ENCODE measurements at regions not wholly inside any gene's neighbourhood (a gene's known extent, or its start where the extent isn't known, plus 50 kb on each side); places are given as distances from the start of the nearest gene placed in this dataset.

DNA sequence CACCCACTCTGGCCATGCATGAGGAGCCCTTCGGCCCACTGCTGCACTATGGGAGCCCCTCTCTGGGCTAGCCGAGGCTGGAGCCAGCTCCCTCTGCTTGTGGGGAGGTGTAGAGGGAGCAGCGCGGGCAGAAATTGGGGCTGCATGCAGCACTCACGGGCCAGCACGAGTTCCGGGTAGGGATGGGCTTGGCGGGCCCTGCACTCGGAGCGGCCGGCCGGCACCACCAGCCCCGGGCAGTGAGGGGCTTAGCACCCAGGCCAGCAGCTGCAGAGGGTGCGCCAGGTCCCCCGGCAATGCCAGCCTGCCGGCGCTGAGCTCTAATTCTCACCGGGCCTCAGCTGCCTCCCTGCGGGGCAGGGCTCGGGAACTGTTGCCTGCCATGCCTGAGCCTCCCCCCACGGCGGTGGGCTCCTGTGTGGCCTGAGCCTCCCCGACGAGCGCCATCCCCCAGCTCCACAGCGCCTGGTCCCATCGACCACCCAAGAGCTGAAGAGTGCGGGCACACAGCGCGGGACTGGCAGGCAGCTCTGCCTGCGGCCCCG lies 209.0 kb downstream of the LTN1 start:
- DNase-seq, result no peak

DNA sequence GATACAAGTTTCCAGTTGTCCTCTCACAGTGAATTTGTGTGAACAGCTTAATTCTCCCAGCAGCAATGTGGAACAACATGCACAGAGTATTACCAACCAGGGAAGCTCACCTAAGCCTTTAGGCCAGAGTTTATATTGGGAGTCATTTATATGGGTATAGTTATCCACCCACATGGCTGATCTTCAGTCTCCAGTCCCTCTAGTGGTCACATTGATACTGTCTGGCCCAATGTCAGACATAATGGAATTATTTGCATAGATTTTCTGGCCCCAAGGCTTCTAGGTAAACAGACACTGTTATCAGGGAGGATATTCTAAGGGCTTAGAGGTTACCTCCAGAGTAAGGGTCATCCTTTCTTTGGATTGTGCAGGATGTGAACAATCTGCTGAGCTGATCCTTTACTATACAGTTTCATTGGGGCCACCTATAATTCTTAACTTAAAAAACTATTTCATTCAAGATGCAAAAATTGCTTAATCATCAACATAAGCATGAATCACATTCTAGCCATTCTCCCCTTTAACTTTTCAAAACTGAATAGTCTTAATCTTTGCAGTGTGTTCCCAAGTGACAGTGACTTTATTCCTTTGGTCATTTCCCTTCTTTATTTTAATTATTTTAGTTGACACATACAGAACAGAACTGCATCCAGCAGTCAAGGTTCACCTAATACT lies 210.9 kb downstream of the LTN1 start:
- DNase-seq, result no peak

DNA sequence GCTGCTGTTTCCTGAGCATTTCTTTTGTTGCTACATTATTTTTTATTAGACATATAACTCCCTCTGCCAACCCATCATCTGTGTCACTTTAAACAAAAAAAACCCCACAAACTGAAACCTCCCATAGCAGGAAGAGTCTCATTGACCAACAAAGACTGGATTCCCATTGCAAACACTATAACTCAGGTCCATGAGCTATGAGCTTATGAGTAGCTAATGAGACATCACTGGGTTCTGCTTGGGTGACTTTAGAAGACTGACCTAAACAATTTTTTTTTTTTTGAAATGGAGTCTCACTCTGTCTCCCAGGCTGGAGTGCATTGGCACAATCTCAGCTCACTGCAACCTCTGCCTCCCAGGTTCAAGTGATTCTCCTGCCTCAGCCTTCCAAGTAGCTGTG lies 212.8 kb downstream of the LTN1 start:
- DNase-seq, result no peak

DNA sequence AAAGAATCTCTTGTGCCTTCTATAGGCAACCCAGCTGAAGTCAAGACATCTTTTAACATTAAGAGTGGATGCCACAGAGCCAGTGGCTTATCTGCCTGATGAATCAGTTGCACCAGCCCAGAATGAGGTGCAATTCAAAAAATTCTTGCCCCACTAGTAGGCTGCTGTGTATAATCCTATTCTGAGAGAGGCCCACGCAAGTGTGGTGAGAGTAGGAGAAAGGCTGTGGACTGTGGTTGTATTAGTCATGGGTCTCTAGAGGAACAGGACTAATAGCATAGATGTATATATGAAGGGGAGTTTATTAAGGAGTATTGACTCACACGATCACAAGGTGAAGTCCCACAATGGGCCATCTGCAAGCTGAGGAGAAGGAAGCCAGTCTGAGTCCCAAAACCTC lies 216.4 kb downstream of the LTN1 start:
- no peak for DNase-seq

DNA sequence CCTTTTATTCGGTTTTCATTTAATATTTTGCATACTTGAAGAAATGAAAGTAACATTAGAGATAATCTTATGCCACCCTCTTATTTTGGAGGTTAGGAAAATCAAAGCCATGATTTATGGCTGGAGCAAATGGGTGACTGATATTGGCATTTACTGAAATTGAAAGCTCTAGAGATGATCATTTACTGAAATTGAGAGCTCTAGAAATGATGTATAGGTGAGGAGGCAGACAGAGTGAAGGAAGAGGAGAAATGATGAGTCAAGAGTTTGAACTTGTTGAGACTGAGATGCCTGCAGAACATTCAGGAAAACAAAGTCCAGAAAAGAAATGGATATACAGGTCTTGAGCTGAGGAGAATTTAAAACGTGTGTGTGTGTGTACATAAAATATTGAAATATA lies 217.6 kb downstream of the LTN1 start:
- no peak for DNase-seq

DNA sequence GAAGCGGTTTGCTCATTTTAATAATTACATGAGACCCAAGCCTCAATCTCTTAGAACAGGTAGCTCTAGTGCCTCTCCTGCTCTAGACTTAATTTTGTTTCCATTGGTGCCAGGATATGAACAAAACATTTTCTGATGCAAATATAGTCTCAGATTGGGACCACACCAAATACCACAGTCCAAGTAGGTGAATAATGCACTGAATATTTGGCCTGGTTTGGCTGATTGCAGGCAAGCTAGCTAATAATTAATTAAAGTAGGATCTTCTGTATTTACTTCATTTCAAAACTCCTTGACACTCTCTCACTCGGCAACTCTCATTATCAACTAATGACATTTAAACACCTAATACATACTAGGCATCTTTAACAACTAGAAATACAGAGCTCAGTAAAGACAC lies 219.6 kb downstream of the LTN1 start:
- DNase-seq, result no peak

DNA sequence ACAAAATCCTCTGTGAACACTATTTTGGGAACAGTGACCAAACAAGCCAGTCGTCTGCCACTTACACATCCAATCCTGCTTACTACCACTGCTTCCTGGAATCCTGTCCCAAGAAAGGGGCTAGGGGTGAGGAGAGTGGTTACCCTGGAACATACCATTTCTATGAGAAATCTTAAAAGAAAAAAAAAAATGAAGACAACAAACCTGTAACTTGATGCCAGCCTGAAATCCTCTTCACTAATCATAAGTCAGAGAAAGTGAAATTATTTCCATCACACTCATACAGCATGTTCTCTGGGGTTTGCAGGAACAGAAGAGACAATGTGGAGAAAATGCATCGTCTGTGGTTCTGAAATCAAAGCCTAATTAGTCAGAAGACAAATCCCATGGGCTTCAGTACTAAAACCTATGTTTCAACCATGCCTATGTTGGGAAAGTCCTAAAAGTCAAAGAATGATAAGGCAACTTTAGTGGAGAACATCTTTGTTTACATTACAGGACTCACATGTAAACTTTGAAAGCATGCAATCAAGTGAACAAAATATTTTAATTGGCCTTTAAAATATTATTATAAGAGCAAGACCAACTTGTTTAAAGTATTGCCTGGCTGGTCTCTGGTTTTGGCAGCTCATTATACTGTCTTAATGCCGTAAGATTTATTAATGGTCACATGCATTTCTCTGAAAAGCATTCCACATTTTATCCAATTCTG lies 220.7 kb downstream of the LTN1 start:
- no peak for DNase-seq

DNA sequence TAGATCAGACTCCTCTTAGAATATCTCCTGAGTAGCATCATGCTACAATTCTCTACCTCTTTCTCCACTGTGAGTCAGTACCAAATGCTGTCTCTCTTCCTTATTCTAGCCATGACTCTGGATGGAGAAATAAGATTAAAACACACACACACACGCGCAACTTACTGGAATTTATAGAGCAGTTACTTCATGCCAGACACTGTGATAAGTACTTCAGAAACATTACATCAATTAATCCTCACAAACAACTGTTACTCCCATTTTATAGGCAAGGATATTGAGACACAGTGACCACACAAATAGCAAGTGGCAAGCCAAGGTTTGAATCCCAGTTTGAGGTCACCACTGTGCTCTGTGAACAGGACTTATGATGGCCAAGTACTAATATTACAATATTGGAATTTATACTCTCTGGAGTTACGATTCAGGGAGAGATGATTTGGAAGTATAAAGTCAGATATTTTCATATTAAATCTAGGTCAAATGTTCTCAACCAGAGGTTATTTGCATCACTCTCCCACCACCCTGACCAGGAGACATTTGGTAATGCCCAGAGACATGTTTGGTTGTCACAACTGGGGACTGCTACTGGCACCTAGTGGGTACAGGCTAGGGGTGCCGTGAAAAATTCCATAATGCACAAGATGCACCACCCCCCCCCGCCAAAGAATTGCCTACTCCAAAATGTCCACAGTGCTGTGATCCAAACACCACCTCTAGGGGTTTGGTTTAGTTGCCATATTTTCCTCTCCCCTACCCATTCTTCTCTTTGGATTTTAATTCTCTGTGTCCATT lies 221.6 kb downstream of the LTN1 start:
- no peak for DNase-seq

DNA sequence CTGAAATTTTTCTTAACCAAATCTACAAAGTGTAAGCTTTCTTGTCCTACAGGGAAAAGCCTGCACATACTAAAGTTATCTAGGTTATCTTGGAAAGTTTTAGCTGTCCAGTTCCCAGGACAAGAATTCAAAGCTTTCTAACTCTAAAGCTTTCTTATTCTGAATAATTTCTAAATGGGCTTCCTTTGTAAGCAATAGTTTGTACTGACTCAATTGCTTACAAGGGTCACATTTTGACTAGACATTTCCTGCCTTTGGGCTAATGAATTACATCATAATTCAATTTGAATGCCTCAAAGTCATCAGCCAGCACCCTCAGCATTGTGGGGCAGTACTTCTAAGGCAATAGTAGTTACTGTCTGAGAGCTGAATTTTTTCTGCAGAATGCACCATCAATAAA lies 223.0 kb downstream of the LTN1 start:
- DNase-seq, result no peak

DNA sequence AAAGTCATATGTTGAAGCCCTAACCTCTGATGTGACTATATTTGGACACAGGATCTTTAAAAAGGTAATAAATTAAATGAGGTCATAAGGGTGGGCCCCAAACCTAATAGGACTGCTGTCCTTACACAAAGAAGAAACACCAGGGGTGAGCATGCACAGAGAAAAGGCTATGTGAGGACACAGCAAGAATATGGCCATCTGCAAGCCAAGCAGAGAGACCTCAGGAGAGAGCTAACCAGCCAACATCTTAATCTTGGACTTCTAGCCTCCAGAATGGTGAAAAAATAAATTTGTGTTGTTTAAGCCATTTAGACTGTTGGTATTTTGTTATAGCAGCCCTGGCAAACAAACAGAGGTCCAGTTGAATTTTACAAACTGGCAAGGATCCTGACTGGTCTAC lies 223.9 kb downstream of the LTN1 start:
- DNase-seq, result no peak

DNA sequence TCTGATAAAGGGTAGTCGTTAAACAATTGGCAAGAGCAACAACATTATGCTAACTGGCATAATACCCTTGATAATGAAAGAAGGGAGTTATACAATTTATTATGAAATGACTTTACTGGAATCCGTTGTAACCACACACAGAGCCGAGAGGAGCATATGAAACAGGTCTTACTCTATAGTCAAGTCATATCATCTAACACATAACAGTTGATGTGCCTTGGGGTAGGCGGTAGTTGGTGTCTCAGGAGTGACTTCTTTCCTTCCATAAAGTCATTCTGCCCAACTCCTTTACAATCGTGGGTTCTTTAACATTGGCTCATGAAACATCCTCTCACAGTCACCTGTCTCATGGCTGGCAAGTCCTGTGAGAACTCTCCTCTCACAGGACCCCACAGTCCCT lies 225.2 kb downstream of the LTN1 start:
- DNase-seq, result no peak

DNA sequence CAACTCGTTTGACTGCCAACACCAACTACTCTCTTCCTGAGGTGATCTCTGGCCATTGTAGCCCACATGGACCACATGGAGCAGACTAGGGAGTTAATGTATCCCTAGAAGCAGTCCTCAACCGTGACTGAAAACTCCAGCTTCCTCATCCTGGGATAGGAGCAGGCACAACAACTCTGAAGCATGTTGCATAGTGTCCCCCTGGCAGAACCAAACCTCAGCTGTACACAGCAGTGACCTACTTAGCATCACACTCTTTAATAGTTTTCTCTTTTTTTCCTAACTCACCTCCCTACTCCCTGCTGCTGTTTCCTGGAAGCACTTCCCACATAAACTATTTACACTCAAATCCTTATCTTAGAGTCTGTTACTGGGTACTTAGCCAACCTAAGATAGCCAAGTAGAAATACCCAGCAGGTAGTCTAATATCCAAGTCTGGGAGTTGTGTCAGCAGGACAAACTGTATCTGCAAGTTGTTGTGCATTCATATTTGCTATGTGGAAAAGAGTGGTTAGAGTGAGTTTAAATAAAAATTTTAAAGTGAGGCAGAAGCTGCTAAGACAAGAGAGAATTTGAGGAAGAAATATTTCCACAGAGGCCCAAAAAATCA lies 228.8 kb downstream of the LTN1 start:
- DNase-seq, result no peak

DNA sequence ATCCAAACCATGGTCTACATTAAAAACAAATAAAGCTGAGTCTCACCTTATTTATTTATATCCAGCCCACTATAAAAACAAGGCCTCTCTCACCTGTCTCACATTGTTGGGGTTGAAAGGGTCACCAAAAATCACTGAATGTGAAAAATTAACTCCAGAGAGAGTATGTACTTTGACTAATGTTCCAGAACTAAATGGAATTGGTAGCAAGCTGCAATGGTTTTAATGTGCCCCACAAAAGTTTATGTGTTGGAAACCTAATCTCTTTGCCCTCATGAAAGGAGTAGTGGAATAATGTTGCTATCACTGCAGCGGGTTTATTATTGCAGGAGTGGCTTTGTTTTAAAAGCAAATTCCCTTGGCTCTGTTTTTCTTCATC lies 230.3 kb downstream of the LTN1 start:
- DNase-seq, result no peak

DNA sequence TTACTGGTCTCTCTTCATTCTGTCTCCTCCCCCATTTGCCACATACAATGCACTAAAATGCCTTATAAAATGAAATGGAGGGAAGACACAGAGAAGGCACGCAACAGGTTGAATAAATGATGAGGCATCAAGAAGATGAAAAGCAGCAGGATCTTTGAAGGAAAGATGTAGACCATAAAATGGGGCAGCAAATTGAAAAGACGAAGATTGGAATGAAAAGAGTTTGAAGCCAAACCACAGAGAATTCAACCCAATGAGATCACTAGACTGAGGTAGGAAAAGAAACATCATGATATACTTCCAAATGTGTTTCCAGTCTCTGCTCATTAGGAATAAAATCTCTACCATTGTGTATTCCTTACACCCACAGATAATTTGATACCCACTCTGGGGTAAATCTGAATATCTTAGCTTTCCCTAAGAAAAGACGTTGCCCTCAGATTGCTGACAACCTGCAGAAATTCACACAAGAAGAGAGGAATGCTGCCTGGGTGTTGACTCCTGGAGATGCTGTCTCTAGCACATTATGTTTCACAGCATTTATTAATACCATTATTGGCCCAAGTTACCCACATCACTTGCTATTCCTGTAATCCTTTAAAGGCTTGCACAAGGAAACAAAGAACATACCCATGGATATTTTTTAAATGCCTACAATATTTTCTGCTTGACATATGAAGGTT lies 230.9 kb downstream of the LTN1 start:
- no peak for DNase-seq

DNA sequence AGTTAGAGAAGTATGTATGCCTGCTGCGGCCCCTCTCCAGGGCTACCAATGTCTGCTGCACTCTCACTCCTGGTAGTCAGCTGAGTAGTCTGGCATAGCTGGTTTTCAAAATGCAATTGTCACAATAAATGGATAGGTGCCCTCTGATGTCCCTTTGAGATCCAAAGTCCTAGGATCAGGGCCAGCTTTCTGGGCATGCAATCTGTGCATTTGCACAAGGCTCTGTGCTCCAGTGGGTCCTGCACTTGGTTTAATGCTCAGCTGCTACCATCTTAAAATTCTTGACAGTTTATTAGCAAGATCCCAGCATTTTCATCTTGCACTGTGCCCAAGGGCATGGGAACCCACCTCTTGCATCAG lies 233.8 kb downstream of the LTN1 start:
- no peak for DNase-seq

DNA sequence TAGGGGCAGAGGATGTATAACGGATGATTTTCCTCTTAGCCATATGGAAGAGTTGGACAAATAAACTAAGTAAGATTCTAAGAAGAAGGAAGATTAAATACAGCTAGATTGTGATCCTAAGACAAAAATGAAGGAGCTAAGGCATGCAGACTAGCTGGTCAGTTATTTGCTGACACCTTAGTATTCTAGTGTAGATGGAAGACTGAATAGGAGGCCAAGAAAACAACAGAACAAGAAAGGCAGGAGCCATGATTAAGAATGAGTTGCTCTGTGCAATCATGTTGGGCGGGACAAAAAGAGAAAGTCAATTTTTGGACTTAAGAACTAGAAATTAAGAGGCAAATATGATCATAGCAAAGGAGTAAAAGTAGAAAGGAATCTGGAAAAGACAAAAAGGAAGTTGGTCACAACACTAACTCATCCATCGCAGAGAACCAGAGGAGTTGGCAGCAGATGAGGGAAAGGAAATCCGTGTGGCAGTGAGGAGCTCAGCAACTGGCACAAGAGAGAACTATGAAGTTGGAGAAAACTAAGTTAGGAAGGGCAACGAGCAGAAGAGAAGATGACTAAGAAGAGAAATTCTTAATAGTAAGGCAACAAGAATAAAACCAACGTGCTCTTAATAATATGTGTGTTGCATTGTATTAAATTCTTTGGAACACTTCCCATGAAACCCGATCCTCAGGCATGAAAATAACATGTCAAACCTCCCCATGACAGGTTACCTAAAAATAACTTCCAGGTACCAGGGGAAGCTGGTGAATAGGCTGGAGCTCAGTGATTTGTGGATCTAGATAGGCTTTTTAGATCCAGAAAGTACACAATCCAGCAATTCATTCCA lies 234.4 kb downstream of the LTN1 start:
- no peak for DNase-seq

DNA sequence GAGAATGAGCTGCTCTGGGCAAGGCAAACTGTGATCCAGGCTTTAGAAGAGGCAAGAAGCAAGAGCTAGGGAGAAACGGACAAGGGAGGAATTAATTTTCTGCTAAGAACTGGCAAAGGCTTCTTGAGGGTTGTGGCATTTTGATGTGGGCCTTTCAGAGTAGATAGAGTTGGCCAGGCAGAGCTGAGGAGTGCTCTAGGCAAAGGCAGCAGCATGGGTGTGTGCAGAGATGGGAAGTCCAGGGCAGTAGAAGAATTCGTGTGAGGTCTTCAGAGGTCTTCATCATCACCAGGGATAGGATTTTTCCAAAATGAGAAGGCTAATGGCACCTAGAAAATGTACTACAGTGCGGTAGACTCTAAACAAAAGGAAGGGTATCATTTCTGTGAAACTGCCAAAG lies 237.8 kb downstream of the LTN1 start:
- no peak for DNase-seq

DNA sequence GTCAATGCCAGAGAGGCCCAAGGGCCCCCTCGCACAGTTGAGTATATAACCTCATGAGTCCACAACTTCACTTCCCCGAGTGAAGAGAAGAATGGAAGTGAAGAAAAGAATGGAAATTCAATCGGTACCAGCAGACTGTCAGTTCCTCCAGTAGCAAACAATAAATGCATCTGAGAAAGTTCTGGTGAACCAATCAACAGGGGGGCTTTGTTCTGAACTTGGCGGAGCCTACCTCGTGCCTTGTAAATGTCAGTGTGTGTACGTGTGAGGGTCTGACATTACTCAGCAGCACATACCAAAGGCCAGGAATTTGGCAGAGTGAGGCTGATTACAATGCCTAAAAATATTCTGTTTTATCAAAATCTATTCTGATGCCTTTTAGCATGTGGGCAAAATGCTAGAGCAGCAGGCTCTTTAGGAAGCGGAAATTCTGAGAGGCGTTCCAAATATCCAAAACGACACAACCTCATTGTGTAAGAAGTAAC lies 238.5 kb downstream of the LTN1 start:
- DNase-seq, result no peak

DNA sequence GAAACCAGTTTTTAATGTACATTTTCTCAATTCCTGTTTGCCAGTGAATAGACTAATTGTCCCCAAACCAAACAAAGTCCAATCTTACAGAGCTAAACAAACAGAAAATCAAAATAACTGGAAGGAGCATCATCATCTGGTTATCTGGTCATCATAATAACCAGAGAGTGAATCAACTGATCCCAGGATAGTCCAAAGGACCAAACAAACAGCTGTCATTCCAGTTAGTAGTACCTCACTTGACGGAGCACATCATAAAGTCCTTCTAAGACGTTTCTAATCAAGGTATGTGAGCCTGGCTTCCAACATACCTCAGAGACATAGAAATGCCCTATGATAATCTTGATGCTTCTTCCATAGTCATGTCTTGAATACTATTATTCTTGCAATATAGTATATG lies 240.5 kb downstream of the LTN1 start:
- DNase-seq, result no peak

DNA sequence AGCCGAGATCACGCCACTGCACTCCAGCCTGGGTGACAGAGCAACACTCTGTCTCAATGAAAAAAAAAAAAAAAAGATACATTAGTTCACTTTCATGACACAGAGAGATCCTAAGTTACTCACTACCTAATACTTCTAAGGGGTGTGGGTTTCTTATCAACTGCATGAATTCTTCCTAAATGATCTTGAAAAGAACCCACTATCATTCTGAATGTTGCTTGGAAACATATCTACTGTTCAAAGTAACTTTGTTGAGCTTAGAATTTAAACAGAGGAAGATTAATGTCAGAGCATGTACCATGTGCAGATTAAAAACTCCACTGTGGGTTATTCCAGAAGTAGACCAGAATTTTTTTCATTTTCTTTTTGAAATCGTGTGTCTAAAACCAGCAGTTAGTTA lies 241.5 kb downstream of the LTN1 start:
- DNase-seq, result no peak

DNA sequence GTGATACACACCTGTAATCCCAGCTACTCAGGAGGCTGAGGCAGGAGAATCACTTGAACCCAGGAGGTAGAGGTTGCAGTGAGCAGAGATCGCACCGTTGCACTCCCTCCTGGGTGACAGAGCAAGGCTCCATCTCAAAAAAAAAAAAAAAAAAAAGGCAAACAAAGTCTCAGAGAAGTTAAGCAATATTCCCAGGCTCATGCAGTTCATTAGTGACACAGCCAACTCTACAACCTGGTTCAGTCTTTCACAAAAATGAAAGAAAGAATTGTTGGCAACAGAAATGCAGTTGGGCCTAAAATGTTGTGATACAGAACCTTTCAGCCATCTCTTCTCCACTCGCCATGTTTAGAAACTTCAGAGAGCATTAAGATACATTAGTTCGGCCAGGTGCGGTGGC lies 242.1 kb downstream of the LTN1 start:
- no peak for DNase-seq

DNA sequence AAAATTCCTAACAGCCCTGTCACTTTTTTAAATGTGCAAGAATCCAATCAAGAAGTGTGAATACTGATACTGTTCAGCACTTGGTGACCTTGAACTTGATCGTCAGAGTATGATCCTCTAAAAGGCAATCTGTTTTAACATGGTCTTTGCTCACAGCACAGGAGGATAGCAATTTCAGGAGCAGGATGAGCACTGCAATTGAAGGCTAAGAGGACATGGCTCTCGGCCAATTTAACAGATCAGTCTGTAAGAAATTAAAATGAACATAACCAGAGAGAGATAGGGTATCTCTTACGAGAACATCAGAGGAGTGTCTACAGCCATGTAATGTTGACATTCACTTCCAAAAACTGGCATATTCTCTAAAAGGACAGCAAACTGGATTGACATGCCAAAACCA lies 243.1 kb downstream of the LTN1 start:
- no peak for DNase-seq
